Right forelimb (tissue), 1 donor: ENCODE measurements at regions not wholly inside any gene's neighbourhood (a gene's known extent, or its start where the extent isn't known, plus 50 kb on each side); places are given as distances from the start of the nearest gene placed in this dataset.

Experiments
- DNase-seq: peaks from one replicate; pipeline ENCODE4 v3.0.0-alpha.2; 2018

GRCh38 chr5:73997960-73998359 is 372.0 kb downstream of the ARHGEF28 start:
- DNase-seq: no peak

GRCh38 chr5:73996151-73996755 is 370.3 kb downstream of the ARHGEF28 start:
- no peak for DNase-seq

GRCh38 chr5:73994963-73995362 is 369.0 kb downstream of the ARHGEF28 start:
- DNase-seq: no peak
